ENCODE measurements at regions not wholly inside any gene's neighbourhood (a gene's known extent, or its start where the extent isn't known, plus 50 kb on each side); places are given as distances from the start of the nearest gene placed in this dataset.

GRCh38 chr9:126155756-126156664, 170.6 kb upstream of the MVB12B start:
- no peak for DNase-seq (ENCODE audit: low read depth)

GRCh38 chr9:126156898-126157297, 169.7 kb upstream of the MVB12B start:
- DNase-seq (ENCODE audit: low read depth), result no peak
- no peak for TF ChIP-seq CTCF (conservative IDR thresholded peaks at IDR 0.05; ENCODE audit: low read depth, low read length)
- no peak overlapping the region for H3K4me3 ChIP-seq (ENCODE audit: low read length)

More at GRCh38 chr9:126155756-126156664, 170.6 kb upstream of the MVB12B start:
- H3K4me3 ChIP-seq (ENCODE audit: low read length), result no peak overlapping the region
- TF ChIP-seq CTCF (conservative IDR thresholded peaks at IDR 0.05; ENCODE audit: low read depth, low read length), result no peak

- DNase-seq (ENCODE audit: low read depth), result no peak
- H3K4me3 ChIP-seq (ENCODE audit: low read length), result no peak overlapping the region
- no peak for TF ChIP-seq CTCF (conservative IDR thresholded peaks at IDR 0.05; ENCODE audit: low read depth, low read length)
These were observed 169.2 kb upstream of the MVB12B start for GRCh38 chr9:126157423-126157822.

GRCh38 chr9:126157826-126158587, 168.6 kb upstream of the MVB12B start:
- no peak overlapping the region for H3K4me3 ChIP-seq (ENCODE audit: low read length)
- no peak for TF ChIP-seq CTCF (conservative IDR thresholded peaks at IDR 0.05; ENCODE audit: low read depth, low read length)
- DNase-seq (ENCODE audit: low read depth), result no peak

- DNase-seq (ENCODE audit: low read depth), result no peak
- no peak for TF ChIP-seq CTCF (conservative IDR thresholded peaks at IDR 0.05; ENCODE audit: low read depth, low read length)
- no peak overlapping the region for H3K4me3 ChIP-seq (ENCODE audit: low read length)
These were observed 167.8 kb upstream of the MVB12B start for GRCh38 chr9:126158588-126159429.

- H3K4me3 ChIP-seq (ENCODE audit: low read length), result no peak overlapping the region
- no peak for TF ChIP-seq CTCF (conservative IDR thresholded peaks at IDR 0.05; ENCODE audit: low read depth, low read length)
- DNase-seq (ENCODE audit: low read depth), result no peak
These were observed 167.1 kb upstream of the MVB12B start for GRCh38 chr9:126159430-126160060.

Measured in retinal pigment epithelial cell (primary cell).